Right lobe of liver (tissue), 6 donors: ENCODE measurements at regions not wholly inside any gene's neighbourhood (a gene's known extent, or its start where the extent isn't known, plus 50 kb on each side); places are given as distances from the start of the nearest gene placed in this dataset.
"Not testable (repeated sequence)": the region's sequence is repeated elsewhere in the genome, so short reads cannot be mapped to it uniquely, and the experiment has no call there.

Source experiments
- ATAC-seq, 4 donors: fragments of 200-7000 bp; cut with Tn5 transposase; one replicate each; pipeline ENCODE4 v1.9.1; 2020; ENCODE audit warnings: mild to moderate bottlenecking in 4 of 4, moderate library complexity in 4 of 4
- DNase-seq, 3 donors: peaks; one replicate each; pipeline ENCODE4 v3.0.0-alpha.2; 2020
- H3K27ac ChIP-seq, 3 donors: fragments of 200-600 bp; one replicate each; pipeline ENCODE4 v1.8.0; 2022
- H3K27me3 ChIP-seq, 2 donors: fragments of 200-600 bp; one replicate each; pipeline ENCODE4 v1.8.0; 2022
- H3K36me3 ChIP-seq, 4 donors: fragments of 200-600 bp; sonication (generic) in 1 of 4; one replicate each; pipeline versions ENCODE4 v1.5.1 to v1.8.0; 2017 to 2022; ENCODE audit warnings: control low read depth in 1 of 4
- H3K4me1 ChIP-seq, 4 donors: fragments of 200-600 bp; sonication (generic) in 1 of 4; one replicate each; pipeline versions ENCODE4 v1.5.1 to v1.8.0; 2017 to 2022; ENCODE audit warnings: control low read depth in 1 of 4
- H3K4me3 ChIP-seq, 3 donors: fragments of 200-600 bp; one replicate each; pipeline ENCODE4 v1.8.0; 2022
- H3K9me3 ChIP-seq, 4 donors: fragments of 200-600 bp; sonication (generic) in 1 of 4; one replicate each; pipeline versions ENCODE4 v1.5.1 to v1.8.0; 2017 to 2022; ENCODE audit warnings: control low read depth in 1 of 4
- CTCF ChIP-seq, 4 donors: fragments of 200-600 bp in 3 of 4; fragments of 450-650 bp in 1 of 4; IDR thresholded peaks; one replicate each; pipeline versions ENCODE4 v1.5.1 to v1.8.0; 2016 to 2022; ENCODE audit warnings: antibody characterized with exemption in 4 of 4, mild to moderate bottlenecking in 2 of 4
- POLR2A ChIP-seq: fragments of 450-650 bp; IDR thresholded peaks from one replicate; pipeline ENCODE4 v1.6.1; 2017; ENCODE audit warnings: antibody characterized with exemption, mild to moderate bottlenecking
- WGBS: methylation state at CpG from one replicate; pipeline ENCODE4 v1.1.6; 2018; ENCODE audit warnings: low coverage, low lambda C conversion rate; ENCODE audit not compliant: insufficient coverage; ENCODE audit errors: missing lambda C conversion rate; 5-methylcytosine and 5-hydroxymethylcytosine counted together
- intact Hi-C, 2 donors: fragments of 100-400 bp; cut with DNase I; formaldehyde crosslinking; loops; one replicate each; pipeline versions ENCODE4 v1.11.2 to v1.14.1; 2022
- donor health status: DM: no; HTN: yes; CAD: no.
- donor health status: DM: no; HTN: no; CAD: no.
- donor health status: DM: no; HTN: no; CAD: no.
- donor health status: DM: no; HTN: yes; CAD: no.
- donor health status: DM: no; HTN: yes; CAD: no.

- Histone ChIP-seq H3K9me3 (no peaks in the 10 kb centered on the region), H3K27ac (no peak overlapping the region), H3K4me3 (no peak overlapping the region), H3K4me1 (no peaks in the 10 kb centered on the region), H3K36me3 (no peaks in the 10 kb centered on the region), H3K27me3 (no peaks in the 10 kb centered on the region)
- ATAC-seq (no peak), DNase-seq (no peak)
- intact Hi-C loops: no loop called here
- TF ChIP-seq POLR2A: no peak
- TF ChIP-seq CTCF (IDR thresholded peaks at IDR 0.05): no peak
- 22% methylated on average over 1 of the region's 1 CpG for WGBS
These were observed 572.5 kb downstream of the POM121L12 start for GRCh38 chr7:53607961-53608360.

- H3K36me3 ChIP-seq: no peaks in the 10 kb centered on the region
- TF ChIP-seq POLR2A (no peak), CTCF (IDR thresholded peaks at IDR 0.05) (no peak)
- DNase-seq (no peak), ATAC-seq (no peak)
- no peaks in the 10 kb centered on the region for H3K27me3 ChIP-seq
- WGBS: 67% methylated on average over 1 of the region's 1 CpG
- H3K4me3 ChIP-seq: no peak overlapping the region
- H3K9me3 ChIP-seq: no peaks in the 10 kb centered on the region
- intact Hi-C loops: no loop called here
- H3K4me1 ChIP-seq: no peaks in the 10 kb centered on the region
- no peak overlapping the region for H3K27ac ChIP-seq
These were observed 573.8 kb downstream of the POM121L12 start for GRCh38 chr7:53609185-53609584.

GRCh38 chr7:53611043-53611442 lies 575.6 kb downstream of the POM121L12 start:
- no peaks in the 10 kb centered on the region for H3K27me3 ChIP-seq
- intact Hi-C loops: no loop called here
- H3K4me3 ChIP-seq: no peak overlapping the region
- TF ChIP-seq CTCF (IDR thresholded peaks at IDR 0.05) (no peak), POLR2A (no peak)
- no peak overlapping the region for H3K27ac ChIP-seq
- no peaks in the 10 kb centered on the region for H3K4me1 ChIP-seq
- H3K9me3 ChIP-seq: no peaks in the 10 kb centered on the region
- no peaks in the 10 kb centered on the region for H3K36me3 ChIP-seq
- ATAC-seq (no peak), DNase-seq (no peak)
- WGBS: 18% methylated on average over 3 of the region's 3 CpGs

- H3K4me3 ChIP-seq: no peak overlapping the region
- TF ChIP-seq POLR2A (no peak), CTCF (IDR thresholded peaks at IDR 0.05) (no peak)
- intact Hi-C loops: no loop called here
- 48% methylated on average over 4 of the region's 4 CpGs for WGBS
- H3K9me3 ChIP-seq: no peaks in the 10 kb centered on the region
- ATAC-seq (no peak), DNase-seq (no peak)
- H3K27ac ChIP-seq: no peak overlapping the region
- H3K4me1 ChIP-seq: no peaks in the 10 kb centered on the region
- H3K36me3 ChIP-seq: no peaks in the 10 kb centered on the region
- H3K27me3 ChIP-seq: no peaks in the 10 kb centered on the region
These were observed 588.9 kb downstream of the POM121L12 start for GRCh38 chr7:53624356-53624755.

- DNase-seq (no peak), ATAC-seq (no peak)
- 61% methylated on average over 6 of the region's 6 CpGs for WGBS
- no peaks in the 10 kb centered on the region for H3K36me3 ChIP-seq
- H3K27me3 ChIP-seq: no peaks in the 10 kb centered on the region
- H3K4me3 ChIP-seq: no peak overlapping the region
- no peaks in the 10 kb centered on the region for H3K4me1 ChIP-seq
- TF ChIP-seq POLR2A (no peak), CTCF (IDR thresholded peaks at IDR 0.05) (no peak)
- H3K27ac ChIP-seq: no peak overlapping the region
- H3K9me3 ChIP-seq: no peaks in the 10 kb centered on the region
- intact Hi-C loops: no loop called here
These were observed 593.3 kb downstream of the POM121L12 start for GRCh38 chr7:53628775-53629174.

GRCh38 chr7:53635251-53635650 lies 599.8 kb downstream of the POM121L12 start:
- H3K27me3 ChIP-seq, ATAC-seq, H3K4me3 ChIP-seq, H3K4me1 ChIP-seq, H3K27ac ChIP-seq, intact Hi-C loops, H3K36me3 ChIP-seq, DNase-seq, H3K9me3 ChIP-seq: not testable (repeated sequence)
- WGBS: 20% methylated on average over 1 of the region's 5 CpGs
